GM21723 (cell line): ENCODE measurements at regions not wholly inside any gene's neighbourhood (a gene's known extent, or its start where the extent isn't known, plus 50 kb on each side); places are given as distances from the start of the nearest gene placed in this dataset.
"Not testable (repeated sequence)": the region's sequence is repeated elsewhere in the genome, so short reads cannot be mapped to it uniquely, and the experiment has no call there.

ENCODE experiments used
- ATAC-seq: cut with Tn5 transposase; IDR thresholded peaks from one replicate; pipeline ENCODE4 v1.9.1; 2021; ENCODE audit warnings: mild to moderate bottlenecking, moderate library complexity; ENCODE audit not compliant: unreplicated experiment

DNA sequence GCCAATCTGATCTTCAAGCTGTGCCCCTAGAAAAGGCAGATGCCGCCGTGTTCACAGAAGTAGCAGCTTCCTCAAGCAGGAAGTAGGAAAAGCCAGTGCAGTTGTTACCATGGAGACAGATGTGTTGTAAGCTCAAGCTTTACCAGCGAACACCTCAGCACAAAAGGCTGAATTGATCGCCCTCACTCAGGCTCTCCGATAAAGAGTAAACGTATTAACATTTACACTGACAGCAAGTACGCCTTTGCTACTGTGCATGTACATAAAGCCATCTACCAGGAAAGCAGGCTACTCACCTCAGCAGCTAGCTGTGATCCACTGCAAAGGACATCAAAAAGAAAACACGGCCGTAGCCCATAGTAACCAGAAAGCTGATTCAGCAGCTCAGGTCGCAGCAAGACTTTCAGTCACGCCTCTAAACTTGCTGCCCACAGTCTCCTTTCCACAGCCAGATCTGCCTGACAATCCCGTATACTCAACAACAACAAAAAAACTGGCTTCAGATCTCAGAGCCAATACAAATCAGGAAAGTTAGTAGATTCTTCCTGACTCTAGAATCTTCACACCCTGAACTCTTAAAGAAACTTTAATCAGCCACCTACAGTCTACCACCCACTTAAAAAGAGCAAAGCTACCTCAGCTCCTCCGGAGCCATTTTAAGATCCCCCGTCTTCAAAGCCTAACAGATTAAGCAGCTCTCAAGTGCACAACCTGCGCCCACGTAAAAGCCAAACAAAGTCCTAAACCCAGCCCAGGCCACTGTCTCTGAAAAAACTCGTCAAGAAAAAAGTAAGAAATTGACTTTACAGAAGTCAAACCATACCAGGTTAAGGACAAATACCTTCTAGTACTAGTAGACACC, 160.0 kb downstream of the DEFB131A start:
- ATAC-seq = not testable (repeated sequence)

DNA sequence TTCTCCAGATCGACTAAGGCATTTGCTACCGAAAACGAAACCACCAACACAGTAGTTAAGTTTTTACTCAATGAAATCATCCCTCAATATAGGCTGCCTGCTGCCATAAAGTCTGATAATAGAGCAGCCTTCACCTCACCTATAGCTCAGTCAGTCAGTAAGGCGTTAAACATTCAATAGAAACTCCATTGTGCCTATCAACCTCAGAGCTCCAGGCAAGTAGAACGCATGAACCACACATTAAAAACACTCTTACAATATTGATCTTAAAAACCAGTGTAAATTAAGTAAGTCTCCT, 160.6 kb downstream of the DEFB131A start:
- not testable (repeated sequence) for ATAC-seq

DNA sequence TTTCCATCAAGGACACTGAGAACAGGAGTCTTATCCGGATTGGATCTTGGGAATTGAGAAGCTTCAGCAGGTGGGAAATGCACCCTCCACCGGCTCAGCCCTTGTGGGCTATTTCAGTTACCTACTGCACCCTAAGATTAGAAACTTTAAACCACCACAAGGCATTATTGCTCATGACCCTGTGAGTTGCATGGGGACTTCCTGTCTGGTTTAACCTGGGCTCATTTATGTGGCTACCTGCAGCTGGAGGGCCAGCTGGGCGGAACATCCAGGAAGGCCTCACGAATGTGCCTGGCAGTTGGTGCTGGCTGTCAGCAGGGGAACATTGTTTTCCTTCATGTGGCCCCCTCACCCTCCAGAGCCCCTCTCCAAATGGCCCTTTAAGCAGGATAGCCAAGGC, 164.1 kb downstream of the DEFB131A start:
- ATAC-seq = no peak

- ATAC-seq = not testable (repeated sequence)
Measured at GRCh38 chr4:9610321-9610720, 166.1 kb downstream of the DEFB131A start.

DNA sequence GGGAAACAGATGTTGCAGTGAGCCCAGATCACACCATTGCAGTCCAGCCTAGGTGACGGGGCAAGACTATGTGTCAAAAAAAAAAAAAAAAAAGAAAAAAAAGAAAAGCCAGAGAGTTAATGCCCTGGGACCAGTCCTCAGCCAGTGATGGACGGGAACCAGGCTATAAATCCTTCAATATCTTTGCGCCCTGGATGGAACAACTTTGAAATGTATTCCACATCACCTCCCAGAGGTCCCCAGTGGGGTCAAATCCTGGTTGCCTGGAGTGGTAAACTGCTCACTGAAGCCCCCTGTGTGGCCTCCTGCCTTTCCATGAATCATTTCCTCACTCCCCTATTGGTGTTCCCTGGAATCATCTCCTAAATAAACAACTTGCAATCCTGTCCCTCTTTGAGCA, 166.9 kb downstream of the DEFB131A start:
- ATAC-seq = no peak

DNA sequence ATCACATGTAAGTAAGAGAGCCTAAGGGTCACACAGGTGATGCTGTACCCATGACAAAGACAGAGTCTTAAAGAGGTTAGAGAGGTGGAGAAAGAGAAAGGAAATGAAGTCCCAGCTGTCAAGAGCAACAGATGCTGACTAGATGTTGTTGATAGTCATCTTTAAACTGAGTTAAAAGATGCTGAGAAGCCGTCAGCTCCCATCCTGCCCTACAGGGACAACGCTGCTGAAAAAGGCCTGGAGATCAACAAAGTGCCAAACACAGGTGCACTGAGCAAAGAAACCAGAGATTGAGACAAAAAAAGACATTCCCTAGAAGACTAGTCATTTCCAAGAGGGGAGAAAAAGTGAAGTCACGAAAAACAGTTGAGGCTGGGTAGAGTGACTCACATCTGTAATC, 145.0 kb upstream of the DRD5 start:
- not testable (repeated sequence) for ATAC-seq

- not testable (repeated sequence) for ATAC-seq
Measured at GRCh38 chr4:9659678-9660077, 121.8 kb upstream of the DRD5 start.

GRCh38 chr4:9660955-9661354, 120.5 kb upstream of the DRD5 start:
- not testable (repeated sequence) for ATAC-seq

- not testable (repeated sequence) for ATAC-seq
Measured at GRCh38 chr4:9670725-9671124, 110.7 kb upstream of the DRD5 start.

DNA sequence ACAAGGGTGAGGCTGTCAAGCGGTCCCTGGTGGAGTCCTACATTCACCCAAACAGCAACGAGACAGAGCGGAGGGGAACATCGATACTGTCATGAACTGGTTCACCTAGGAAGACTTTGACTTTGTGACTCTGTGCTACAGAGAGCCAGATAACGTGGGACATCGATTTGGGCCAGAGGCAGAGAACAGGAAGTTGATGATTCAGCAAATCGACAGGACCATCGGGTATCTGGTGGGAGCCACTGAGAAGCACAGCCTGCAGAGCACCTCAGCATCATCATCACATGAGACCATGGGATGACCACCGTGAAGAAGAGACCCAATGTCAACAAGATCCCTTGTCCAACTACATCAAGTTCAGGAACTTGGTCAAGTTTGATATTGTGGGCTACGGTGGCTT, 104.1 kb upstream of the DRD5 start:
- ATAC-seq = not testable (repeated sequence)

DNA sequence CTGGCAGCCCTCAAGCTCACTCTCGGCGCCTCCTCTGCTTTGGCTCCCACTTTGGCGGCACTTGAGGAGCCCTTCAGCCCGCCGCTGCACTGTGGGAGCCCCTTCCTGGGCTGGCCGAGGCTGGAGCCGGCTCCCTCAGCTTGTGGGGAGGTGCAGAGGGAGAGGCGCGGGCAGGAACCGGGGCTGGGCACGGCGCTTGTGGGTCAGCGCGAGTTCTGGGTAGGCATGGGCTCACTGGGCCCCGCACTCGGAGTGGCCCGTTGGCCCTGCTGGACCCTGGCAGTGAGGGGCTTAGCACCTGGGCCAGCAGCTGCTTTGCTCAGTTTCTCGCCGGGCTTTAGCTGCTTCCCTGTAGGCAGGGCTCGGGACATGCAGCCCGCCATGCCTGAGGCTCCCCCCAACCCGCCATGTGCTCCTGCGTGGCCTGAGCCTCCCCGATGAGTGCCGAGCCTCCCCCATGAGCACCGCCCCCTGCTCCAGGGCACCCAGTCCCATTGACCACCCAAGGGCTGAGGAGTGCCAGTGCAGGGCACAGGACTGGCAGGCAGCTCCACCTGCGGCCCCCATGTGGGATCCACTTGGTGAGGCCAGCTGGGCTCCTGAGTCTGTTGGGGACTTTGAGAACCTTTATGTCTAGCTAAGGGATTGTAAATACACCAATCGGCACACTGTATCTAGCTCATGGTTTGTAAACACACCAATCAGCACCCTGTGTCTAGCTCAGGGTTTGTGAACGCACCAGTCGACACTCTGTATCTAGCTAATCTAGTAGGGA, 101.5 kb upstream of the DRD5 start:
- ATAC-seq = no peak

DNA sequence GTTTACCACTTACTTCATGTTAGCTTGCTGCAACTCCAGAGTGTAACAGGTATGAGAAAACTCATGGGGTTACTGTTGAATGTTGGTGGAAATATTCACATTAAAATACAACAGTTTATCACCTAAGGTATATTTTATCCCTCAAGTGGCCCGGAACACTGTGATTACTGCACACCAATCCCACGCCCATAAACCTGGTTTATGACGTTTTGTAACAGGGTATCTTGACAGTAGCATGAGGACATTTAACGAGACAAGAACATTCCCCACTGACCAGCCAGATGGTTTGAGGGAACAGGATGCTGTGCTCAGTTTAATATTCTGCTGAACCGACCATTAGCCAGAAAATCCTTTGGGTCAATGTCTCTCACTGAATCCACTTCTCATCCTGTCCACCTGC, 98.3 kb upstream of the DRD5 start:
- not testable (repeated sequence) for ATAC-seq

DNA sequence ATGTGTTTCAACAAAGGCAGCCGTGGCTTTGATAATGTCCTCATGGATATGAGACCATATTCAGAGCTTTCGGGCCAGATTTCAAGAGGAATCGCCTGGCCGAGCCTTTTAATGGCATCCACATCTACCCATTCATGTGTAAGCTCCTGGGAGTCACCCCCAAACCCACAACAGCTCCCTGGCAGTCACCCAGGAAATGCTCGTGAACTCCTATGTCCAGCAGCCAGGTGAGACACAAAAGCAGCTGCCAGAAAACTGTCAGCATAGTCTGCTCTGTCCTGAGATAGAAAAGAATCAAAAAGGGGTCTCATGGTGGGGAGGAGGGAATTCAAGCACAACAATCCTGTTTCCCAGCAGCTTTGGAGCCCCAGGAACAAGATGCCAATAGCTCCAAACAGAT, 96.4 kb upstream of the DRD5 start:
- not testable (repeated sequence) for ATAC-seq

DNA sequence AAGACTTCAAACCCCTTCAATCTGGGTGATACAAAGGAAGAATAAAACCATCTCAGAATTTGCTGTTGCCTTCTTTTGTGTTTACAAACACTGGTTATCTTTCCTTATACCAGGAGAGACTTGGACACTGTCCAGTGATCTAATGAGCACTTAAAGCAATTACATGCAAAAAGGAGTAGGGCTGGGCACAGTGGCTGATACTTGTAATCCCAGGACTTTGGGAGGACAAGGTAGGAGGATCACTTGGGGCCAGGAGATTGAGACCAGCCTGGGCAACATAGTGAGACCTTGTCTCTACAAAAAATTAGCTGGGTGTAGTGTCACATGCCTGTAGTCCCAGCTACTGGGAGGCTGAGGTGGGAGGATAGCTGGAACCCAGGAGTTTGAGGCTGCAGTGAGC, 95.7 kb upstream of the DRD5 start:
- no peak for ATAC-seq

DNA sequence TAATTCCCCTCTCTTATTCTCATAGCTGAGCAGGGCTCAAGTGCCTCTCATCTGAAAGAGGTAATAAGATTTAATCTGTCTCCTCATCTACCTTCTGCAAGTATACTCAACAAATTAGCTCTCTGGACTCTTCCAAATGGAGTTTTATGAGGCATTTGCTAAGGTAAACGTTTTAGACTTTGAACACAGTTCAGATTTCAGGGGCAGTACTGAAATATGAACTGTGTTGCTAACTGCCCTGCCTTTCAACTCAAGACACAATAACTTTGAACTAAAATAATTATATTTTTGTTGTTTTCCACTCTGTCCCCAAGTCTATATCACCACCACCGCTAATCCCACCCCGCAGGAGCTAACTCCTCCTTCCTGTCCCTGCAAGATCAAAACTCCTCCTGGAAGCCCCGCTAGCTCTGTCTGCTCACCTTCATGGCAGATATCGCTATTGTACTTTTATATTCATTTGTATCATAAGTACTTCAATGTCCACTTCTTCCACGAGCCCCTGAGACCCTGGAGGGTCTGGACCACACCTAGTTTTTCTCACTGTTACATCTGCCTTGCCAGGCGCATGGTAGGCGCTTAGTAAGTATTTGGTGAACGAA, 90.7 kb upstream of the DRD5 start:
- ATAC-seq = not testable (repeated sequence)

DNA sequence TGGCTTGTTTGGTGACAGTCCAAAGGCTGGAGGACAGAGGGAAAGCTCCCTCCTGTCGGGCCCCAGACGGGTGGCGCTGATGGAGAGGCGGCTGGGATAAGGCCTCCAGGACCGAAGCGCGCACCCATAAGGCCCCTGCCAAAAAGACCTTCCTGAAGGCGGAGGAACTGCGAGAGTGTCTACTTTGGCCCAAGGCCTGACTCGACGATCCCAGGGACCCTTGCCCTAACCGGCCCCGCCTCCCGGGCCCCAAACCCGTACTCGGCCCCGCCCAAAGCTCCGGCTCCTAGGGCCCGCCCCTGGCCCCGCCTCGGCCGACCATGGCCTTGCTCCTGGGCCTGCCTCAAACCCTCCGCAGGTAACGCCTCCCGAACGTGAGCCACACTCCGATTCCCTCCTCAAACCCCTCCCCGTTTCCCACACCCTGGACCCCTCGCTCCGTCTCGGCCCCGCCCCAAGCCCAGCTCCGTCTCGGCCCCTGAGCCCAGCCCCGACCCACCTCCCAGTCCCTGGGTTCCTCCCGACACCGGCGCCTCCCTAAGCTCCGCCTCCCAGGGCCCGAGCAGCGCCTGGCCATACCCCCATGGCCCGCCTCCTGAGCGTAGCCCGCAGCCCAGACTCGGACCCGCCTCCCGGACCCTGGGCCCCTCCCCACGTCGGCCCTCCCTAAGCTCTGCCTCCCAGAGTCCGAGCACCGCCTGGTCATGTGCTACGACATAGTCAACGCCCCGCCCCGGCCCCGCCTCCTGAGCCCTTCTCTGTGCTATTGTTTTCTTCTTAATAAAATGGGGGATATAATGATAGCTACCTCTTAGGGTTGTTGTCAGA, 90.0 kb upstream of the DRD5 start:
- peak; percentile 100 for ATAC-seq

DNA sequence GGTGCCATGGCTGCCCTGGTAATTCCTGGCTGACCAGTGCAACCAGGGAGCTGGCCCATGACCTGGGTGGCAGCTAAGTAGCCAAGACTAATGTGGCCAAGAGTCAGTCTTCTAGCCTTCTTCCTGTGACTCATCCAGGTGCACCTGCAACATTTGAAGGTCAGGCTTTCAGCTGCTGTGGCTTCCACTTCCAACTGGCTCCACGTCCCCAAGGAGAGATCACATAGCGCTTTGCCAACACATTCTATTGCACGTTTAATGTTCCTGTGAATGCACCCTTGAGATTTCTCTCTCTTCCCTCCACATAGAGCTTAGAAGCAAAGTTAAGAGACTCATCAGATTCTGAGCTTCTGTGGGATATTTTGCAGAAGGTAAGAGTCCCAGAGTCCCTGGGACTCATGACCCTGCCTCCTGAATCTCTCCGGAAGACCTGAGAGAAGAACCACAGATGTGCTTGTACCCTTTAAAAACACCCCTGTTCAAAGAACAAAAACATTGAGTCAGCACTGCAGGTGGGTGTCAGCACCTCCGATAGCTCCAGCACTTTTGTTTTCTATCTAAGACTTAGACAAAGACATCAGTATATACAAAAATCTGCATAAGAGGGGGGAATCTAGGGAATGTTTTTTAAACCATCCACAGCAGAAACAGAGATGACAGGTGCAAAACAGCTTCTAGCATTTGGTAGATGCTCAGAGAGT, 88.5 kb upstream of the DRD5 start:
- not testable (repeated sequence) for ATAC-seq

- ATAC-seq = not testable (repeated sequence)
Measured at GRCh38 chr4:9694403-9694802, 87.0 kb upstream of the DRD5 start.

- ATAC-seq = not testable (repeated sequence)
Measured at GRCh38 chr4:9695994-9696393, 85.4 kb upstream of the DRD5 start.

DNA sequence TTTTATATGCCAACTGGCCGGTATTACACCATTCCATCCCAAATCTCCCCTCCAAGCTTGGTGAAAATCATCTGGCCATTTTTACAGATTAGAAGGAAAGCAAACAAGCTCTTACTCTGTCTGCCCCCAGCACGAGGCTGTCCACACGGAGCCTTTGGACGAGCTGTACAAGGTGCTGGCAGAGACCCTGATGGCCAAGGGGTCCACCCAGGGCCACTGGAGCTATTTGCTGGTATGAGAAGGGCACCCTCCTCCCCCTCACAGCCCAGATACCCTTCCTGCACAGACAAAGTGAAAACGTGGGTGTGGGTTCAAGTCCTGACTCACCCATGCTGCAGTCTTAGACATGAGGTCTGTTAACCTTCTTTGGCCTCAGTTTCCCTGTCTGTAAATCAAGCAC, 84.9 kb upstream of the DRD5 start:
- not testable (repeated sequence) for ATAC-seq
